Amniotic stem cell (primary cell): ENCODE measurements at regions not wholly inside any gene's neighbourhood (a gene's known extent, or its start where the extent isn't known, plus 50 kb on each side); places are given as distances from the start of the nearest gene placed in this dataset.
A peak's percentile ranks its signal among the peaks of the same experiment; 100 is the strongest.

Source experiments
- DNase-seq: peaks from one replicate; lab custom pipeline; 2025; lab: John Stamatoyannopoulos, UW

- peak; percentile 29 for DNase-seq
These were observed 62.1 kb upstream of the XCR1 start for GRCh38 chr3:46089237-46090011.

- no peak for DNase-seq
These were observed 60.6 kb upstream of the XCR1 start for GRCh38 chr3:46087871-46088270.

GRCh38 chr3:46086986-46087385 is 59.7 kb upstream of the XCR1 start:
- DNase-seq: no peak

DNA sequence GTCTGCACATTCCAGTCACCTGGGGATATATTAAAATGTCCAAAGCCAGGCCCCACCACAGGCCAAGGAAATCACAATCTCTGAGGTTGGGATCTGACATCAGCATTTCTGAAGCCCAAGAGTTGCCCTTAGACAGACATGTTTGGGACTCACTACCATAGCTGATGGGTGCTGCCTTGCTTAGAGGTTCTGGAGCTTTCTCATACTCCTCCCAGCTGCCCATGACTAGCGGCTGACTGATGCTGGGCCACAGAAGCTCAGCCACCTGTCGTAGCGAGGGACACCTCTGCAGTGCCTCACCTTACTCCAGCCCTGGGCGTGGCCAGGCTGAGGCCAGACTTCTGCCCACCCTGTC is 58.8 kb upstream of the XCR1 start:
- DNase-seq: no peak

DNA sequence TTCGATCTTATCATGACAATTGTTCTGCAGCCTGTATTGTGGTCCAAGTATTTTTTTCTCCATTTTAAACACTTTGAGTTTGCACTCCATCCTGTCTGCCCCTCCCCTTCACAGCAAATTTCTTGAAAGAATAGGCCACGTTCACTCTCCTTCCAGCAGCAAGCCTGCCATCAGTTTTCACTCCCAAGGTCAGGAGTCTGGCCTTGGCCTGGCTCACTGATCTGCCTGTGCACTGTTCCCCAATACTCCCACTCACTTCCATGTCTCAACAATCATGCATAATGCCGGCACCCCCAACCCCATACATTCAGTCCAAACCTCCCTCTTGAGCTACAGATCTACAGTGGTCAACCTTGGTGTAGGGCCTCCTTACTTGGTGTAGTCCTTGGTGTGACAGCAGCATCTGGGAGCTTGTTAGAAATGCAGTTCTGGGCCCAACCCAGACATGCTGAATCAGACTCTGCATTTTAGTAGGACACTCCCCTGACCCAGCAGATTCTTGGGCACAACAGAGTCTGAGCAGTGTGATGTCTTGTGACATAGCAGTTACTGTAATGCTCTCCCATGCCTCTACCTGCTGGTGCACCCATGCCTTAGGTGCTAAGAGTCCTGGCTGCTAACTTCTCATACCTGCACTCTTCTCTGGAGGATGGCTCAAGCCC is 58.3 kb upstream of the XCR1 start:
- no peak for DNase-seq

- DNase-seq: no peak
These were observed 56.7 kb upstream of the XCR1 start for GRCh38 chr3:46083956-46084355.

GRCh38 chr3:46082849-46083248 is 55.6 kb upstream of the XCR1 start:
- no peak for DNase-seq

DNA sequence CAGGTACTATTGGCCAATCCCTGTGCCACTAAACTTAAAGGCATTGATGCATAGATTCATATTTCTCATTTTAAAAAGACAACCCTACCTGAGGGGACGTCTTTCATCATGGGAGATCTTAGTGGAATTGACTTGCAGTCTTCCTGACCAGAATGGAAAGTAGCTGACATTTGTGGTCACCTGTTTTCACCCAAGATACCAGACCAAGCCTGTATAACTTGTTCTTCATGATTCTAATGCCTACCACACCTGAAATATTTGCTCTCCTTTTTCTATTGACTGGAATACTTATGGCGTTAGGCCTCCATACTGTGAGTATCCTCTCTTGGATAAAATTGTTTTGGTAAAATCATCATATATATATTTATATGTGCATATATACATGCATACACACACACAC is 54.7 kb upstream of the XCR1 start:
- no peak for DNase-seq

- no peak for DNase-seq
These were observed 53.7 kb upstream of the XCR1 start for GRCh38 chr3:46080969-46081345.

DNA sequence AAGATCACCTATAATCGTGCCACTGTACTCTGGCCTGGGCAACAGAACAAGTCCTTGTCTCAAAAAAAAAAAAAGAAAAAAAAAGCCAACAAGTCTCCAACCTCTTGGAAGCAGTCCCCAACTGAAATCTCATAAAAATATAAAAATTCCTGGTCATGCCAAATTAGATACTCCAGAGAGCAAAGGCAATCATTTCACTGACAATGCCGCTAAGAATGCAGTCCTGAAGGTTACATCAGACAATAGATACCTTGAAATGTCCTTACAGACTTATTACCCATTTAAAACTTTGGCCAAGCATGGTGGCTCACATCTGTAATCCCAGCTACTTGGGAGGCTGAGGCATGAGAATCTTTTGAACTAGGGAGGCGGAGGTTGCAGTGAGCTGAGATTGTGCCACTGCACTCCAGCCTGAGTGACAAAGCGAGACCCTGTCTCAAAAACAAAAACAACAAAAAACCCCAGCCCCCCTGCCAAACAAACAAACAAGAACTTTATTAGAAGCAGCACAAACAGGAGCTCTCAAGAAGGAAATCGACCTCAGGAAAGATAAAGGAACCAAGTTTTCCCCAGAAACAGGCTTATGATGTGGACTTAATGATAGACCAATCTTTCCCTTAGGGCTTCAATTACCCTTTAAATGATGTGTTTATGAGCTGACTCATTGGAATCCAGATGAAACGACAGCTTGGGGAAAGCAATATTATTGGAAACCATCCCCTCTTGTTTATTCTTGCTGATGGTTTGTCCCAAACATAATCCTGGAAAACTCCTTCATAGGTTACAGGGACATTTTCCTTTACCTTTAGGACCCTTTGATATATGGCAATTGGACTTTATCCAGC is 53.1 kb upstream of the XCR1 start:
- no peak for DNase-seq

DNA sequence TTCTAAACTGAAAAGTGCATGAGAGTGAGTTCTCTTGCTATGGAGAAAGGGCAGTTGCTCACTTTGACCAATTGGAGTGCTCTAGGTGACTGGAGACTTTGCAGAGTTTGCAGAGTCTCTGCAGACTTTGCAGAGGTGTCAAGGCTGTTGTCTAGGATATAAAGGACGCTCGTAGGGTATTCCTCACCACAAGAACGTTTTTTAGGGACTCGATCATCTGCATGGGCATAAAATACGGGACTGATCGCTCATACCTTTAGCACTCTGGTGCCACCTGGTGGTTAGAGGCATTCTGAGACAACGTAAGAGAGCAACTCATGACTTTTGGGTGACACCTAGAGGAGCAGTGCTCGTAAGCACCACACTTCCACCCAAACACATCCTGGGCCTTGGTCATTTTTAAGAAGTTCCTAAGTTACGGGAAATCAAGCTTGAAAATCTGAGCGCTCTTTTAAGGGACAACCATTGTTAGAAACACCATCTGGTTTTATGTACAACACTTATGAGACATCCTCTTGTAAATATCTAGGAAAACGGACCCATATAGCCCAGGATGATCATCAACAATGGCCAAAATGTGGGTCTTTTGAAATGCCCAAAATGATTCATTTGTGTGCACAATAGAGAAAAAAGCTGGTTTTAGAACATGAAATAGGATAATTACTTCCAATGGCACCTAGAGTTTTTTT is 51.6 kb upstream of the XCR1 start:
- peak; percentile 93 for DNase-seq
